GF-D8 (cell line): ENCODE measurements at regions not wholly inside any gene's neighbourhood (a gene's known extent, or its start where the extent isn't known, plus 50 kb on each side); places are given as distances from the start of the nearest gene placed in this dataset.
"Not testable (repeated sequence)": the region's sequence is repeated elsewhere in the genome, so short reads cannot be mapped to it uniquely, and the experiment has no call there.

Experiments used
- DNase-seq: peaks from one replicate; lab custom pipeline; 2025; lab: John Stamatoyannopoulos, UW

DNA sequence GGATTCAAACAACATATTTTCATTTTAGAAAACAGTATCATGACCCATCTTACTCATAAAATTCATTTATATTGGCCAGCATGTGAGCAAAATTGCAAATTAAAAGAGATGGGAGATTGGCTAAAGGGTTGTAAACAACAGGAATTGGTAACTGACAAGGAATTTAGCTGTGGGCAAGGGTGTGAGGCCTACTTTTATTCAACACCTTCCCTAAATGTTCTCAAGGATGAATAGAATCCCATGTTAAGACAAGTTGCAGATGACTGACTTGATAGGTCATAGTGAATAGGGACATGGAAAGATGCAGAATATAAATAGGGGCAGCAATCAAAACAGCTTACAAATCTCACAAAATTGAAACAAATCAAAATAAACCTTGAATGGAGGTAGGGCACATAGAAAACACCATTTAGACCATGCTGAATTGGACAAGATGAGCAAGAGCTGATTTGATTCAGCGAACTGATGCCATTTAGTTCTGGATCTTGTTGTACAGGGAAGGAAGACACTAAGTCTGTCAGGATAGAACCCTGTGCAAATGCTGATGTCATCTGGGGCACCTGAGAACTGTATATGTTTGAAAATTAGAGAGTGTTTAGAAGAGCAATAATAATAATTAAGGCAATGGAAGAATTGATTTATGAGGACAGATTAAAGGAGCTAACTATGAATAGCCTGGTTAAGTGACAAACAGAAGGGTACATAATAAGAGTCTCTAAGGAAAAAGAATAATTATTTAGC is 509.7 kb downstream of the ZEB2 start:
- no peak for DNase-seq

DNA sequence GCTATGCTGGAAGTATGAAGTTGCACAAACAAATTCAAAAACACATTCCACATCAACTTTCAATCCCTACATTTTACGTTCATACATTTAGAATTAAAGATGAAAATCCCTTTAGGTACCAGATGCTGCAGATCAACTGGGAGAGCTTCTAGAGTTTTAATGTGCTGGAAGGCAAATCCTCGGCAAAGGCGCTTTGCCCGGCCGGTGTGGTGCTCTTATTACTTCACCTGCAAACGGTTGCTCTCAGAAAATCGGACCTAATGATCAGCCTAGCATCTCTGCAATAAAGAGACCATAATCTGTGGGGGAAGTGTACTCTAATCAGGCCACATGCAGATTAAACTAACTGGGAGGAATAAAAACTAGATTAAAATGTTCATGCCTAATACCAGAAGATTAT is 513.8 kb downstream of the ZEB2 start:
- no peak for DNase-seq

DNA sequence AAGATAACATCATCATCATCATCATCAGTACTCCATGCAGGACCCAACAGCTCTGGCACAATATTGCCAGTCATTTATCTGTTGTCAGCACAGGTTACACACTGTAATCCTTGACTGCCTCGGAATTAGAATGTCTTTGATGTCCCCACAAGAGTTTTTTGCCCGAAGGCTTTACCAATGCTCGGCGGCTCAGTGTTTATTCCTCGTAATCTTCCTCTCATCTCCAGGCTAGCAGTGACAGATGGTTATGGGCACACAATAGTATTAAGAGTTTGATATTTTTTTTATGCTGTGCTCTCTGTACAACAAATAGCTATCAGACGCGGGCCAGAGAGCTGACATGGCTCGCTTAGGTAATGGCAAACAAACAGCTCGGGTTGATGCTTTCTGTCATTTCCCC is 515.2 kb downstream of the ZEB2 start:
- no peak for DNase-seq

DNA sequence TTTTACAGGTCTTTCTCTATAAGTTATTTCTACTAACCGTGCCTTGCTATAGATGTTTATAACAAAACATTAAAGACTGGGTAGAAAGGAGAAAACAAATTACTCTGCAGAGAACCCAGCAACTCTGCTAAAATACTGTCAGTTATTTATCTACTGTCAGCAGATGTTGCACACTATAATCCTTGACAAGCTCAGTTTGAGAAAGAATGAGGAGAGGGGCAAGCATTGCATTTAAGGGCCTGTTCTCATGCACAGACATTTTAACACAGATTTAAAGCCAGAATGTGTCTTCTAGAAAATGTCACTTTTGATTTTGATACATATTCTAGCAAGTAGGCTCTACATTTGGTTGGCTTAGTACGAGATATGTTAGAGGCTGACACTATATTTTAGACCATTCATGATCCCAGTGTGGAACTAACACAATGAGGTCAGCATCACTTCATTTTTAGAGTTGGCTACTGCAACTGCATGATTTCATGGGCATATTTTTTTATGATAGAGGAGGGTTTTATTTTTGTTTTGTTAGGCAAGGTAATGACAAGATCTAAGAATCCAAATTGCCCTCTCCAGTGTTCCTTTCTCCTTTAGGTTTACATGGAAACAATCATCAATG is 516.4 kb downstream of the ZEB2 start:
- DNase-seq, result no peak

DNA sequence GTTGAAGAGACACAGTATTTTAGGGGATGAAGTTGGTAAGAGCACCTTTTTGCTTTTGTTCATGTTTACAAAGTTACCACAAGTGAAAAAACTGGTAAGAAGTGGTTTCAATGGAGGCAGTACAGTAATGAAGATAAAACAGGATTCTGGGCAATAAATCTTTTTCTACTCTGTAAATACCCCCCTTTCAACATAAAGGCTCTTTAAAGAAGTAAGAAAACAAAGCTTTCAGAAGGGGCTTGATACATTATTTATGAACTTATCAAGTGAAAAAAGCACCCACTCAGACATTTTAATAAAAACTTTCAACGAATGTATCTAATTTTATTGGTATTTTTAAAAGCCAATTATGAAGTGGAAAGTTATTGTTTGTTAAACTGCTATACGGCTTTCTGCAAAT is 522.9 kb downstream of the ZEB2 start:
- DNase-seq, result no peak

DNA sequence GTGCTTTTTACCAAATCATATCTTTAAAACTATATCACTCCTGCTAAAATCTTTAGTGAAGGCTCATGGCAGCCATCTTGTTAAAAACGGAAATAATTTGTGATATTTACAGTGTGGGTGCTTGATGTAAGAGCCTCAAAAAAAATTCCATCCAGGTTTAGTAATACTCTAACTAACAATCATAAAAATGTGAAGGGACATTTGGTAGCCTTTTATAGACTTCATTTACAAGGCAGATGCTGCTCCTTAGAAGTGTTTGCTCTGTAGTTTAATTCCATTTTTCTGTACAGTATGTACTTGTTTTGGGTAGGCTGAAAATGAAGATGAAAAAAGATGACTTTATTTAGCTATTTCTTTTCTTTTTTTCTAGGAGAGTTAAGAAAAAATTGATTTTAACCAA is 525.0 kb downstream of the ZEB2 start:
- DNase-seq, result no peak

DNA sequence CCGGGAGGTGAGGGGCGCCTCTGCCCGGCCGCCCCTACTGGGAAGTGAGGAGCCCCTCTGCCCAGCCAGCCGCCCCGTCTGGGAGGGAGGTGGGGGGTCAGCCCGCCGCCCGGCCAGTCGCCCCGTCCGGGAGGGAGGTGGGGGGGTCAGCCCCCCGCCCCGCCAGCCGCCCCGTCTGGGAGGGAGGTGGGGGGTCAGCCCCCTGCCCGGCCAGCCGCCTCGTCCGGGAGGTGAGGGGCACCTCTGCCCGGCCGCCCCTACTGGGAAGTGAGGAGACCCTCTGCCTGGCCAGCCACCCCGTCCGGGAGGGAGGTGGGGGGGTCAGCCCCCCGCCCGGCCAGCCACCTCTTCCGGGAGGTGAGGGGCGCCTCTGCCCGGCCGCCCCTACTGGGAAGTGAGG is 528.3 kb downstream of the ZEB2 start:
- DNase-seq, result not testable (repeated sequence)

DNA sequence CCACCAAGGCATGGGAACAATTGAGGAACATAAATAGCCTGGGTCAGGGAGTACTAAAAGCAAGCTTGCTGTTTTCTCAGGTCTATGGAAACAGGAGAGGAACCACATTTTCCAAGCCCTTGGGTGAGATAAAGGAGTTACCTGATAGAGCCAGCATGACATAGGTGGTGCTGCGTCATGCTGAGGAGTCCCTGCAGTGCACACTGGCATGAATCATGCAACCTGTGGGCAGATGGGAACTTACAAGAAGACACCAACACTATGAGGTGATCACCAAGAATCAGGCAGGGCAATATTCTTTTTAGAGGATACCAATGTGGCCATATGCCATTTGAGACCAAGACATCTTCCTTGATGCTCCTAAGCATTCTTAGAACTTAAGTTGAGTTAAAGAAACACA is 531.8 kb downstream of the ZEB2 start:
- no peak for DNase-seq

DNA sequence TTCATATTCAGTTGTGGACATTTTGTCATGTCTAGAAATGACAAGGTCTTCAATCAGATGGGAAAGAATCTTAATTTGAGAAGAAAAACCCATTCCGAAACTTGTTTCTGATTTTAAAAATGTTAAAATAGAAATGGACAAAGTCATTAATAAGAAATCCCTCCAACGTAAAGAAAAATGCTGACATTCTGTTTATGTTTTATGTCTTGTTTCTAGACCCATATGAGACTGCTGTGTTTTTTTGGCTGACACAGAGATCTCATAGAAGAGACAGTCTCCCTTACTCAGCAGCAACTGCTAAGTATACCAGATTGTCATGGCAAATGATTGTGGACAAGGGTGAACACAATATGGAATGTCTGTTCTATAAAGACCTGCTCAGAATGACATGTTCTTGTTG is 538.5 kb downstream of the ZEB2 start:
- no peak for DNase-seq

DNA sequence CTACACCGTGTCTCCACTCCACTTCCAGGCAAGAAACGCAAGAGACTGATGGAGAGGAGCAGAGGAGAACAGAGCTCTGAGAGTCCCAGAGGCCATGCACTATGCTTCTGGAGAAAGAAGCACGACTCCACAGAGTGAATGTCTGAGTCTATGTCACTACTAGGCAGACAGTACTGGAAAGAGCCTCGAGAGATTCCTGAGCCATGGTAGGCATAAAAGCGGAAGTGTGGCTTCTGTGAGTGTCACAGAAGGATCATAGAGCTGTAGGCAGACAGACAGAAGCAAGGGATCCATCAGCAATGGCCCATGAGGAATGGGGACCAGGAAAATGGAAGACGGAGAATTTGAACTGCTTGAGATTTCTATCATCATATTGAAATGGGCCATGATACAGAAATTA is 542.6 kb downstream of the ZEB2 start:
- DNase-seq, result no peak

DNA sequence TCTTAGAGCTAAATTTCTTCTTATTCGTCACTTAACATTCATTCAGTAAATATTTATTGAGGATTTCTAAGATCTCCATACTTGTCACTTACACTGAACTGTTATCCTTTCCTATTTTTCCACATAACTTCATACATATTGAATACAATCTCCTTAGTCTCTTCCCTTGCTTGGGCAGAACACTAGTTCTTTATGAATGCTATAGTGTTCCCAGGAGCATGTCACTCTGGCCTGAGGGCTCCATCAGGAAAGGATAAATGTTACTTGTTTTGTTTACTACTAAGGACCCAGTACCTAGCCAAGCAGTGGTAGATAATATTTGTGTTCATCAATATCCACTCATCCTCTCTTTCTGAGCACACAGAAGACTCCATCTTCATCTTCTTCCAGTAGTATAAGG is 544.7 kb downstream of the ZEB2 start:
- no peak for DNase-seq

DNA sequence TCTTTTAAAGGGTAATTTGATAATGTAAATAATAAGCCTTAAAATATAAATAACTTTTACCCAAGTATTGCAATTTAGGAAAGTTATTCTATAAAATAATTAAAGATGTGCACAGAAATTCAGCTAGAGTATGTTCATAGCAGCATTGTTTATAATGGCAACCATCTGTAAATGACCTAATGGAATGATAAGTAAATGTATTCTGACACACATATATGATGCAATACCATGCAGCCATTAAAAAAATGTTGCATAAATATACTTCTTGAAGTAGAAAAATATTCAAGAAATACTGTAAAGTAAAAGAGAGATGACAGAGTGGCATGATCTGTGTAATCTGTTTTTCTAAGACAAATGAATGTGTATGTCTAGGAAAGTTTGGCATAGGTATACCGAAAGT is 545.7 kb downstream of the ZEB2 start:
- no peak for DNase-seq

DNA sequence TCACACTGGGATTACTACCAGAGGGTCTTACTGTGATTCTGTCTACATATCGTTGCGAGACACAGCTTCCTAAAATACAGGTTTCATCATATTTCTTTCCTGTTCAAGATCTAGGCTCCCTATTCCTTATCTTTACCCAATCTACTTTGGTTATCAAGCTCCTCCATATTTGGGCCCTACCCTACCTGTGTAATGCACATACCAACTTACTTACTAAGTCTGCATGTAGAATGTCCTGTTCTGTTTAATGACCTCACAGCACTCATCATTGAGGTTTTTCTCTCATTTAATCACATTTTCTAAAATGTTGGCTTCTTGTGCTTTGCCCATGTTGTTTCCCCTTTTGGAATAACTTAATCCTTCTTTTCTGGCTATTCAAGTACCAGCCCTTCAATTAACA is 551.1 kb downstream of the ZEB2 start:
- no peak for DNase-seq

DNA sequence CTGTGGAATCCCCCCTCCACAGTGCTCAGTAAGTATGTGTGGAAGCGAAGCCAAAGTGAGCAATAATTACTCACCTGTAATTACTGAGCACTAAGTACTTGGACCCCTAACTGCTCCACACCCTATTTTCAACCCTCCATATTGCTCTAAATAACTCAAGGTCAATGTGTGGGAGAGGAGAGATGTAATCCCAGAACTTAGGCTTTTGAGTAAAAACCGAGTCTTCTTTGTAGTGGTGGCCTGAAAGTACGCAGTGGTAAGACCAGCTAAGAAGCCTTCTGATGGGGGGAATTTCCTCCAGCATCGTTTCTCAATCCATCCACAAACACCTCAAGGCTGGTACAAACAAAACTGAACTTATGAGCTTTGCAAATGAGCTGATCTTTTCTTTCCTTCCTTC is 551.6 kb downstream of the ZEB2 start:
- DNase-seq, result no peak

DNA sequence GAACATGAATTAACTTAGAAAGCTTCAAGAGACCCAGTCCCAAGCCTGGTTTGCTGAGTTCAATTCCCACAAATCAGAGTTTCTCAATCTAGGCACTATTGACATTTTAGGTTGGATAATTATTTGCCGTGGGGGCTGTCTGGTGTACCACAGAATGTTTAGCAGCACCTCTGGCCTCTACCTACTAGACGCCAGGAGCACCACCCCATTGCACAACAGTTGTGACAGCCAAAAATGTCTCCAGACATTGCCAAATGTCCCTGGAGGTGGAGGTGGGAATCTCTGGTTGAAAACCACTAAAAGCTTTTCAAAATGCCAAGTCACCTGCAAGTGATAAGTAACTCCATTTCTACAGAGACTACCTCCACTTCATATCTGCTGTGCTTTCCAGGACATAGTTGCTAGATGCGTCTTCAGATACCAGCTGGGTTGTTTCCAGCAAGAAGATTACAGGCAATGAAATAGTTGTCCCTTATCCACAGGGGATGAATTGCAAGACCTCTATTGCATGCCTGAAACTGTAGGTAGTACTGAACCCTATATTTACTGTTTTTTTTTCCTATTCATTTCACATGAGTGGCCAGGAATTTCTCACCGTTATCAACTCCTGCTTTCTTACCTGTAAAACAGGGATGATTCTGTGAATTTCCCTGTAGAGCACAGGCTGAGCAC is 554.3 kb downstream of the ZEB2 start:
- no peak for DNase-seq

DNA sequence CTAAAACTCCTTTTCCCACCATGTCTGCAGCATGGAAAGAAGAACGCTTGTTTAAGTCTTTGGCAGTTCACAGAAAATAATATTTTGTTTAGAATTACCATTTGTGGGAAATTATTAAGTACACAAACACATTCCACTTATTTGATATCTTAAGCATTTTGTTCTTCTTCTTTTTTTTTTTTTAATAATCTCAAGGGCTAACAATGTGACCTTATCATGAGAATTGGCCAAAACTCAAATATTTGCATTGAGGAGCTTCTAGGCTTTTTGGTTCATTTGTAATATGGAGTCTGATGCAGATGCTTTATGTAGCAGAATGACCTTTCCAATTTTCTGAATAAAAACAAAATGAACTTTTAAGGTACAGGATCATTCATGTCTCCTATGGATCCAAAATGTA is 555.0 kb downstream of the ZEB2 start:
- no peak for DNase-seq

DNA sequence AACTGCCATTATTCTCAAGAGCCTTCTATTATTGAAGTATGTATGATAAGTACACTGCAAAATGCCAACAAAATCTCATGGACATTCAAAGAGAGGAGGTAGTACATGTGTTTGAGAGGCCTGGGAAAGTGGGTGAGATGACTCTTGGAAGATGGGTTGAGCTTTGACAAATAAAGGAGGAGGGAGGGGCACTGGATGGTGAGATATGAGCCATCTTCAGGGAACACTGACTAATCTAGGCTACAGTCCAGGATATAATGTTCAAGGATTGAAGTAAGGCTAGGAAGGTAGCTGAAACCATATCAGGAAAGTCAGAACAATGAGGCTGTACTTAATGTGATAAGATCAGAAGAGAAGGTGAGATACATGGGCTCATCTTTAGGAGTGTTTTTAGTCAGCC is 559.7 kb downstream of the ZEB2 start:
- DNase-seq, result no peak

DNA sequence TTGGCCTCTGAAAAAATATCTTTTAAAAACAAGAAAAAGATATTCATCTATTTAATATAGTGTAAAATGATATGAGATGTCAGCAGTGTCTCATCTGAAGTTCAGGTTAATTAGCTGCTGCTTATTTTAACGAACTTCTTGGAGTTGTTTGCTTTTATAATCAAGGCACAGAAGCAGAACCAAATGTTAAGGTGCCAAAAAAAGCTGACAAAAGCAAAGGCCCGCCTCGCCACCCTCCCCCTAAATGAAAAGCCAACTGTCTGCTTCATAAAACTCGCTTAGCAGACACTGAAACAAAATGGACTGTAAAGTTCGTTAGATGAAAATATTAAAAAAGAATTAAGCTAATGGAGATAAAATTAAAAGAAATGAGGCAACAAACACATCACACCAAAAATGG is 562.6 kb downstream of the ZEB2 start:
- DNase-seq, result no peak

DNA sequence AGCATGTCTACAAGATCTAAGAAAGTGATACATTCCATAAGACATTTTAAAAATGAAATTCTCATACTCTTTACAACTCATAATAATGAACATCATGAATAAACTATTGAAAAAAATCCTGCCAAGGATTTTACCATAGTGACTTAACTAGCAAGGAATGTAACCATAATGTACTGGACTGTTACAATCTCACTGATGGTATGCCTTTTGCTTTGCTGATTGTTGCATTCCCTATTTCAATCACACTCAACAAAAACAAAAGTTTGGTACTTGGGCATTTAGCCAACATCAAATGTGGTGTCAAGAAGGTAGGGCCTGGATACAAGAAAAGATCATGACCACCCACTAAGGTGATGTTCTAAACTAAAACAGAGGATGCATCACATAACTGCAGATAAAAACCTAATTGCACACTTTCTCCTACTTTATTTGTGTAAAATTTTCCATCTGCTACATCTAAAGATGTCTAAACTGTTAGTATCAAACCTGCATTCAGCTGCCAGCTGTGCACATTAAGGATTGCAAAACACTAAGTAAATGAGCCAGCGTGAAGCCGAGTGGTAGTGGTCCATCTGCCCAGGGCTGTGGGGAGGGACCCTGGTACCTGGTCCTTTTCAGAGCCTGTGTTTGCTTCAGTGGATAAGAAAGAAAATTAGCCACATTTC is 564.4 kb downstream of the ZEB2 start:
- no peak for DNase-seq

DNA sequence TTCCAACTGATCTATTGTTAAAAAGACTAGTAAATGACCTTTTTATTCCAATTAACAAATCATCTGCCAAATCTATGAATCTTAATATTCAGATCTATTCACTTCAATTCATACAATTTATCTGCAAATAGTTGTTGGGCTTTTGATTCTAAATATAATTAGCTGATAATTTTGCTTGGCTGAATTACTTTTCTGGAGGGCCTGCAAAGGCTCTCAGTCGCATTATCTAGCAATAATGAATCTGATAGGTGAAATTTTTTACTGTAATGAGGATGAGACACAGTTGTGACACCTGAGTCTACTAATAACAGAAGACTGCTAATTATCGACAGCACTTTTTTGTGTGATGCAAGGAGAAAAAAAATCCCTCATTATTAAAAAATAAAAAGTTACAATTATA is 565.1 kb downstream of the ZEB2 start:
- DNase-seq, result no peak

DNA sequence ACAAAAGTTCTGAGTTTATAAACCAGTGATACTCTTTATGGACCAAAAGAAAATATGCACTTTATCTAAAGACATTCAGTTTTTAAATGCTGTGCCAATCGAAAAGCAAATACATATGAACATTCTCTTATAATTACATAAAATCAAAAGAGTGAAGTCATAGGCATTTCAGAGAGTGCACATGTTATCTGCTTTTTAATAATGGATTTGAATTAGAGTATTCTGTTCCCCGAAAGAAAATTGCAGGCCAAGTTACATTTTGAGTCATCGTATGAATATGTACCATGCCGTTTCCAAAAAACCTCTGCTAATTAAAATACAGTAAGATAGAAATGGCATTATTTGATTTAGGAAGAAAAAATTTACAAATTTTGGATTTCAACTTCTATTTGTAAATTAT is 565.7 kb downstream of the ZEB2 start:
- no peak for DNase-seq

DNA sequence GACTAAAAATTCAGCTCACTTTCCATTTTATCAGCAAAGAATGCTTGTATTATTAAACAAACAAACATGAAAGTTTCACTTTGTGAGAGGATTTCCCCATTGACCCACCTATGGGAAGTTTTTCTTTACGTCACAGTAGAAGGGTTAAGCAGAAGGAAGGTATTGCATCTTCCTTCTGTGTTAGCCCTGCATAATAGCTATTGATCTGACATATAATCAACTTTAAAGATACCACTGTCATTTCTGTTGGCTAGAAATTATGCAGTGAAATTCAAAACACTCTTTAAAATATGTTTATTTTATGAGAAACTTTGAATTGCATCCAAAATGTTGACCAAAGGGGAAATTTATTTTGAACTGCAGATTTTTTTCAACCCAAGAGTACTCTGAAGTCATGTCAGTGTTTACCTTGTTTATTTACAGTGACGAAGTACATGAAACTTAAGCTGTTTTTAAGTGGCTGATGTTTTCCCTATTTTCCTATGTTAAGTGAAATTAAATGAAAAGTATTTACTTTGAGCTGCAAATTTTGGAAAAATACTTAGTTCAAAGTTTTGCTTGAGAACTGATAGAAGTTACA is 566.4 kb downstream of the ZEB2 start:
- DNase-seq, result no peak

DNA sequence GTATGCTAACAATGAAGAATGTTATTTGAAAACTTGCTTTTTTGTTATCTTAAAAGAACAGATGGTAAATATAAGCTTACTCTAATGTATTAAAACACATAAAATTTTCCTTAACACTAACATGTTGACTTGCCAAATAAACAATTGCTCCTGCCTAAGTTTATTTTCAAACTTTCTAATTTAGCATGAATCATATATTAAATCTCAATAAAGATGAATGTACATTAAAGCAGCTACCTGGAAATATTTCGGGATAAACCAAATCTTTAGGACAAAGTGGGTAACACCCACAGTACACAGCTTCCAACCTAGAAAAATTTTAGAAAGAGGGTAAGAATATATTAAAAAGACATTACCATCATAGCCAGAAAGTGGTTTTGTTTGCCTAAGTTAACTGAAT is 567.4 kb downstream of the ZEB2 start:
- no peak for DNase-seq
